ENCODE measurements at regions not wholly inside any gene's neighbourhood (a gene's known extent, or its start where the extent isn't known, plus 50 kb on each side); places are given as distances from the start of the nearest gene placed in this dataset.

DNA sequence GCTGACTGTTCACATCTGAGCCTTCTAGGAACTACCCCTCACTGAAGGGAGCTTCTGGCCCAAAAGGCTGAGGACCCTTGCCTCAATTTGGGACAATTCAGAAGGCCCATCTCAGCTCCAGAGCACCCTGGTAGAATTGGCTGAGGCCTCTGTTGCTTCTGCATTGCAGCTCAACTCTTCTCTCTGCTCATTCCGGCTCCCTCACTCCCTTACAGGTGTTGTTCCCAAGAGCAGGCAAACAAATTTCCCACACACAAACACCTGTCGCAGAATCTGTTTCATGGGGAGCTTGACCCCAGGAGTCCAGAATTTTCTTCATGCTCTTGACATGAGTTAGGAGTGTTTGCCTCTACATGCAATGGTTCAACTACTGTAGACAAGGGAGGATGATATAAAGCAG, 78.7 kb downstream of the CRYGS start:
- H3K79me2 ChIP-seq (replicated peaks; ENCODE audit: insufficient read depth, low read length) = no peaks in the 10 kb centered on the region
- TF ChIP-seq MXI1 (conservative IDR thresholded peaks at IDR 0.05; ENCODE audit: poor library complexity, severe bottlenecking) (no peak), SMC3 (conservative IDR thresholded peaks at IDR 0.05; ENCODE audit: poor library complexity) (no peak), TAF1 (IDR thresholded peaks at IDR 0.05; ENCODE audit: low read depth) (no peak), RAD21 (conservative IDR thresholded peaks at IDR 0.05) (no peak), EZH2 (IDR thresholded peaks at IDR 0.05; ENCODE audit: borderline replicate concordance, insufficient read depth, low read length, poor library complexity, severe bottlenecking) (no peak), EP300 (conservative IDR thresholded peaks at IDR 0.05; ENCODE audit: poor library complexity, severe bottlenecking) (no peak), POLR2AphosphoS5 (IDR thresholded peaks at IDR 0.05) (no peak)
- TF ChIP-seq, protein P1, sequence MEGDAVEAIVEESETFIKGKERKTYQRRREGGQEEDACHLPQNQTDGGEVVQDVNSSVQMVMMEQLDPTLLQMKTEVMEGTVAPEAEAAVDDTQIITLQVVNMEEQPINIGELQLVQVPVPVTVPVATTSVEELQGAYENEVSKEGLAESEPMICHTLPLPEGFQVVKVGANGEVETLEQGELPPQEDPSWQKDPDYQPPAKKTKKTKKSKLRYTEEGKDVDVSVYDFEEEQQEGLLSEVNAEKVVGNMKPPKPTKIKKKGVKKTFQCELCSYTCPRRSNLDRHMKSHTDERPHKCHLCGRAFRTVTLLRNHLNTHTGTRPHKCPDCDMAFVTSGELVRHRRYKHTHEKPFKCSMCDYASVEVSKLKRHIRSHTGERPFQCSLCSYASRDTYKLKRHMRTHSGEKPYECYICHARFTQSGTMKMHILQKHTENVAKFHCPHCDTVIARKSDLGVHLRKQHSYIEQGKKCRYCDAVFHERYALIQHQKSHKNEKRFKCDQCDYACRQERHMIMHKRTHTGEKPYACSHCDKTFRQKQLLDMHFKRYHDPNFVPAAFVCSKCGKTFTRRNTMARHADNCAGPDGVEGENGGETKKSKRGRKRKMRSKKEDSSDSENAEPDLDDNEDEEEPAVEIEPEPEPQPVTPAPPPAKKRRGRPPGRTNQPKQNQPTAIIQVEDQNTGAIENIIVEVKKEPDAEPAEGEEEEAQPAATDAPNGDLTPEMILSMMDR (IDR thresholded peaks at IDR 0.05; ENCODE audit: poor library complexity, severe bottlenecking) = no peak
- TF ChIP-seq, protein P2, sequence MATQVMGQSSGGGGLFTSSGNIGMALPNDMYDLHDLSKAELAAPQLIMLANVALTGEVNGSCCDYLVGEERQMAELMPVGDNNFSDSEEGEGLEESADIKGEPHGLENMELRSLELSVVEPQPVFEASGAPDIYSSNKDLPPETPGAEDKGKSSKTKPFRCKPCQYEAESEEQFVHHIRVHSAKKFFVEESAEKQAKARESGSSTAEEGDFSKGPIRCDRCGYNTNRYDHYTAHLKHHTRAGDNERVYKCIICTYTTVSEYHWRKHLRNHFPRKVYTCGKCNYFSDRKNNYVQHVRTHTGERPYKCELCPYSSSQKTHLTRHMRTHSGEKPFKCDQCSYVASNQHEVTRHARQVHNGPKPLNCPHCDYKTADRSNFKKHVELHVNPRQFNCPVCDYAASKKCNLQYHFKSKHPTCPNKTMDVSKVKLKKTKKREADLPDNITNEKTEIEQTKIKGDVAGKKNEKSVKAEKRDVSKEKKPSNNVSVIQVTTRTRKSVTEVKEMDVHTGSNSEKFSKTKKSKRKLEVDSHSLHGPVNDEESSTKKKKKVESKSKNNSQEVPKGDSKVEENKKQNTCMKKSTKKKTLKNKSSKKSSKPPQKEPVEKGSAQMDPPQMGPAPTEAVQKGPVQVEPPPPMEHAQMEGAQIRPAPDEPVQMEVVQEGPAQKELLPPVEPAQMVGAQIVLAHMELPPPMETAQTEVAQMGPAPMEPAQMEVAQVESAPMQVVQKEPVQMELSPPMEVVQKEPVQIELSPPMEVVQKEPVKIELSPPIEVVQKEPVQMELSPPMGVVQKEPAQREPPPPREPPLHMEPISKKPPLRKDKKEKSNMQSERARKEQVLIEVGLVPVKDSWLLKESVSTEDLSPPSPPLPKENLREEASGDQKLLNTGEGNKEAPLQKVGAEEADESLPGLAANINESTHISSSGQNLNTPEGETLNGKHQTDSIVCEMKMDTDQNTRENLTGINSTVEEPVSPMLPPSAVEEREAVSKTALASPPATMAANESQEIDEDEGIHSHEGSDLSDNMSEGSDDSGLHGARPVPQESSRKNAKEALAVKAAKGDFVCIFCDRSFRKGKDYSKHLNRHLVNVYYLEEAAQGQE (IDR thresholded peaks at IDR 0.05; ENCODE audit: borderline replicate concordance) = no peak
- no peak overlapping the region for H3K9ac ChIP-seq (ENCODE audit: low read length)
- no peak overlapping the region for H3K4me2 ChIP-seq (ENCODE audit: low read length)
- H2AFZ ChIP-seq (ENCODE audit: low read depth, low read length) = no peak overlapping the region
- H3K36me3 ChIP-seq (ENCODE audit: insufficient read depth, low read length) = no peaks in the 10 kb centered on the region
- no peak overlapping the region for H3K27ac ChIP-seq (ENCODE audit: low read length)
- no peaks in the 10 kb centered on the region for H3F3A ChIP-seq (ENCODE audit: insufficient read depth, low read length, poor library complexity, severe bottlenecking)
- H3K4me3 ChIP-seq (ENCODE audit: low read length) = no peak overlapping the region
- H3K9me3 ChIP-seq (ENCODE audit: low read length) = no peaks in the 10 kb centered on the region
- H3K27me3 ChIP-seq (ENCODE audit: insufficient read depth, low read depth, low read length) = no peaks in the 10 kb centered on the region
- no peaks in the 10 kb centered on the region for H4K20me1 ChIP-seq (ENCODE audit: insufficient read depth)
- no peaks in the 10 kb centered on the region for H3K9me2 ChIP-seq (ENCODE audit: insufficient read depth, low read length)

DNA sequence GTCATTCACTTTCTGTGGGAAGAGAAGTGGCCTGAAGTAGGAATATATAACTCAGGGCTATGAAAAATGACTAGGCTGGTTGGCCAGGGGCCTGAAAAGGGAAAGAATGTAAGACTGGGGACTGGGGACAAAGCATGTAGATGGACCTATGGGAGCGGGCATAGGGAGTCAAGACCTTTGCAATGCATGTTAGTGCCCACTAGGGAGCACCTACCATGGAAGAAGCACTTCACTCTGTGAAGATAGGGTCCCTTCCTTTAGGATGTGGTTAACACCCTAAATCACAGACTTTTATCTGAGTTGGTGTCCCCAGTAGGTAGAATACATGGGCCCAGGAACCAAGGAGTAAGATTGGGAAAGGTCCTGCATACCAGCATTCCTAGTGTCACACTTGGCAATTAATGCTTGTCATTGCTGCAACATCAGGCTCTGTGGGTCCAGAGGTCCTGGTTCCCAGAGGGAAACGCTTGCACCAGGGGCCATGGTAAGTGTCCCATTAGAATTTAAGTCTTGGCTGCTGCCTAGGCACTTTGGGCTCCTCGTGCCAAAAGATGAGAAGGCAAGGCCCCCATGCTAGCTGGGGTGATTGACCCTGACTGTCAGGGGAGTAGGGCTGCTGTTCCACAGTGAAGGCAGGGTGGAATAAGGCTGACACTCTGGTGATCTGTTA, 79.6 kb downstream of the CRYGS start:
- no peaks in the 10 kb centered on the region for H3K79me2 ChIP-seq (replicated peaks; ENCODE audit: insufficient read depth, low read length)
- H3K4me2 ChIP-seq (ENCODE audit: low read length) = no peak overlapping the region
- H3K4me3 ChIP-seq (ENCODE audit: low read length) = no peak overlapping the region
- H2AFZ ChIP-seq (ENCODE audit: low read depth, low read length) = no peak overlapping the region
- H3K9me3 ChIP-seq (ENCODE audit: low read length) = no peaks in the 10 kb centered on the region
- no peak overlapping the region for H3K9ac ChIP-seq (ENCODE audit: low read length)
- H3K27ac ChIP-seq (ENCODE audit: low read length) = no peak overlapping the region
- H3K36me3 ChIP-seq (ENCODE audit: insufficient read depth, low read length) = no peaks in the 10 kb centered on the region
- no peaks in the 10 kb centered on the region for H3K27me3 ChIP-seq (ENCODE audit: insufficient read depth, low read depth, low read length)
- no peaks in the 10 kb centered on the region for H3K9me2 ChIP-seq (ENCODE audit: insufficient read depth, low read length)
- H3F3A ChIP-seq (ENCODE audit: insufficient read depth, low read length, poor library complexity, severe bottlenecking) = no peaks in the 10 kb centered on the region
- no peak for TF ChIP-seq POLR2AphosphoS5 (IDR thresholded peaks at IDR 0.05)
- TF ChIP-seq EP300 (conservative IDR thresholded peaks at IDR 0.05; ENCODE audit: poor library complexity, severe bottlenecking) = no peak
- TF ChIP-seq MXI1 (conservative IDR thresholded peaks at IDR 0.05; ENCODE audit: poor library complexity, severe bottlenecking) = no peak
- no peak for TF ChIP-seq TAF1 (IDR thresholded peaks at IDR 0.05; ENCODE audit: low read depth)
- TF ChIP-seq, protein P2 (IDR thresholded peaks at IDR 0.05; ENCODE audit: borderline replicate concordance) = no peak
- TF ChIP-seq, protein P1 (IDR thresholded peaks at IDR 0.05; ENCODE audit: poor library complexity, severe bottlenecking) = no peak
- TF ChIP-seq SMC3 (conservative IDR thresholded peaks at IDR 0.05; ENCODE audit: poor library complexity) = no peak
- TF ChIP-seq RAD21 (conservative IDR thresholded peaks at IDR 0.05) = no peak
- no peak for TF ChIP-seq EZH2 (IDR thresholded peaks at IDR 0.05; ENCODE audit: borderline replicate concordance, insufficient read depth, low read length, poor library complexity, severe bottlenecking)
- no peaks in the 10 kb centered on the region for H4K20me1 ChIP-seq (ENCODE audit: insufficient read depth)
